ENCODE measurements at regions not wholly inside any gene's neighbourhood (a gene's known extent, or its start where the extent isn't known, plus 50 kb on each side); places are given as distances from the start of the nearest gene placed in this dataset.

DNA sequence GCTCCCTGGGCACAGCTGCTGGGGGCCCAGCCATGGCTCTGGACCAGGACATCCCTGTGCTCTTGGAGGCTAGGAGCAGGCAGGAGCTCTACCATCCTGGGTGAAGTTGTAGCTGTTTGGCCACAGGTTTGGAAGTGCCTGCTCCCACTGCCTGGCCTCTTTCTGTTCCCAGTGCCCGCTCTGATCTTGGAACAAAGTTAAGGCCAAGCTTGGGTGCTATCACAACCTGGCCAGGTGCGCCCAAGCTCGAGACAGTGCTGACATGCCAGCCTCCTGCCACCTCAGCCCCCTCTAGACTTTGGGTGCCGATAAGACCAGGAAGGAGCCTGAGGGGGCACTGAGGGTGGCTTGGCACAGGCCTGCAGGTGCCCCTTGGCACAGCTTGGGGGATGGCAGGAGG is 686.1 kb upstream of the AADAT start:
- DNase-seq (ENCODE audit: low spot score): peak; percentile 63
- intact Hi-C loops (cut with DNase I): no loop called here

DNA sequence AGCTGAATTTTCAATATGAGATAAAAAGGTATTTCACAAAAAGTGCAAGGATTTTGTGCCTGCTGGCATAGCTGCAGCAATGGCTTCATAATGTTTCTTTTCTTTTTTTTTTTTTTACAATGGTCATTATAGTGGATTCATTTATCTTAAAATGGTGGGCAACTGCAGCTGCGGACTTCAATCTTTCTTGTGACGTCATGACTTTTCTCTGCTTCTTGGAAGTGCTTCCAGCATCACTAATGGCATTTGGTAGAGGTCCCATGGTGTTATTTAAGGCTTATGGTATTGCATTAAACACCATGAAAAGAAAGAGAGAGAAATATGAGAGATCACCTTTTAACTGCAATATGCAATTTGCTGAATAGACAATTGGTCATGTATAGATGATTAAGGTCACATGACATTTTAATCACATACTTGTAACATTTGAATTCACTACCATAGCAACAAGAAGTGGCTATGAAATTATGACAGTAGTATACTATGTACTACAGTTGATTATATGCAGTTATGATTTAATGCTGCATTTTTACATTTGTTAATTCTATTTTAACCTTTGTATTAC is 684.0 kb upstream of the AADAT start:
- DNase-seq (ENCODE audit: low spot score): no peak
- intact Hi-C loops (cut with DNase I): no loop called here

DNA sequence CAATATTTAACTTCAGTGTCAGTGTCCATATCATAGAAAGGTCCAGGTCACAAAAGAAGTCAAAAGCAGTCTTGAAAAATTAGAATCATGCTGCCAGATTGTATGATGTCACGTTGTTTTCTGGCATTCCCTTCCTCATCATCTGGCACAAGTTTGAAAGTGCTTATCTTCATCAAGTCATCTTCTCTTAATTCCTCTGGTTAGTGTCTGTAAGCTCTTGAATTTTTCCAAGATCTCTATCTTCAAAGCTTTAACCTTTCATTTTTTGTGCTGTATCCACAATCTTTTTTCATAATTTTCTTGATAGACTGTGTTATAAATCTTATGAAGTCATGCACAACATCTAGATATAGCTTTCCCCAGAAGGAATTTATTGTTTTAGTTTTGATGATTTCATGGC is 682.7 kb upstream of the AADAT start:
- intact Hi-C loops (cut with DNase I): no loop called here
- DNase-seq (ENCODE audit: low spot score): no peak

DNA sequence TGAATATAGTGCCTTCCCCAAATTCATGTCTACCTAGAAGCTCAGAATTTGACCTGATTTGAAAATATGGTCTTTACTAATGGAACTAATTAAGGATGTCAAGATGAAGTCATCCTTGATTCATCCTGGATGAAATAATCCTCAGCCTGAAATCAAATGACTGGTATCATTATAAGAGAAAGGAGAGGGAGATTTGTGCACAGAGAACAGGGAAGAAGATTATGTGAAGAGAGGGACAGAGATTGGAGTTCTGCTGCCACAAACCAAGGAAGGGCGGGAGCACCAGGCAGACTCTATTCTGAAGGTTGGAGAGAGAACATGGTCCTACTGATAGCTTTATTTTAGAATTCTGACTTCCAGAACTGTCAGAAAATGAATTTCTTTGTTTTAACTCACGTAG is 680.9 kb upstream of the AADAT start:
- intact Hi-C loops (cut with DNase I): no loop called here

DNA sequence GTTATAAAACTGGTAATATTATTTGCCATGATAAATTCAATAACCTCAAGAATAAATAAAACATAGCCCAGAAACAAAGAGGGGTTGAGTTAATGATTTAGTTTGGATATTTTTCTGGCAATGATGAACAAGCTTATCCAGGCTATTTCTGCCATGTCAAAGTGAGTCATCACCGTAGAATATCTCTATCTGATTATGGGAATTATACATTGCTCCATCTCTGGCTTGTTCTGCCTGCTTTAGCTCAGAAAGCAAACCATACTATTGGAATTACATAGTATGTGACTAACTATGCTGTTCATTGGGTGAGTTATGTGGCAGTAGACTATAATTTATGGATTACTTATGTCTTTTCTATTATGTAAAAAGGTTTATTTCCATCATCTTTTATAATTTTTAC is 680.1 kb upstream of the AADAT start:
- DNase-seq (ENCODE audit: low spot score): no peak
- intact Hi-C loops (cut with DNase I): no loop called here

More for the DNA sequence above, 680.9 kb upstream of the AADAT start:
- DNase-seq (ENCODE audit: low spot score): no peak

DNA sequence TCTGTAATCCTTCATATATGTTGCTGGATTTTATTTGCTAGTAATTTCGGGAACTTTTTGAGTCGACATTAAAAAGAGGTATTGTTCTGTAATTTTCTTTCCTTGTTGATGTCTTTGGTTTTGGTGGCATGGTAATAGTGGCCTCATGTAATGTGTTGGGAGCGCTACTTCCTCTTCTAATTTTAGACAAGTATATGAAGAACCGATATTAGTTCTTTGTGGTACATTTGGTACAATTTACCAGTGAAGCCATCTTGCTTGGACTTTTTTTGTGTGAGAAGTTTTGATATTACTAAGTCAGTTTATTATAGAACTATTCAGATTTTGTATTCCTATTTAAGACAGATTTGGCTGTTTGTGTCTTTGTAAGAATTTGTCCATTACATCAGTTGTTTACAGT is 669.2 kb upstream of the AADAT start:
- no peak for DNase-seq (ENCODE audit: low spot score)
- intact Hi-C loops (cut with DNase I): no loop called here

DNA sequence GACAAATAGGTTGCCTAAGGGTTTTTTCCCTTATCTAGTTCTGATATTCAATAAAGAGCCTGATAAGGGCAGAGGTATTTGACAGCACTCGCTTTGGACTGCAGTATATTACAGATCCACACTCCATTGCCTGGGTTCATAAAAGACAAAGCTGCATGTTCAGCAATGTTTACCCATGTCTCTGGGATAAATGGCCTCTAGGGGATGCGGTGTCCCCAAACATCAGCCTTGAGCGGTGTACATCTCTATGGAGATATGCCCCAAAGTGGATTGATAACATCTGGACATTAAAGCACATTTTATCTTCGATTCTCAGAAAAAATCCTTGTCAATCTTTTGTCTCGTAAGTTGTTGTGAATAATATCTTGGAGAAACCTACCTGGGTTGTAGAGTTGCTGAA is 660.8 kb upstream of the AADAT start:
- intact Hi-C loops (cut with DNase I): no loop called here
- no peak for DNase-seq (ENCODE audit: low spot score)

DNA sequence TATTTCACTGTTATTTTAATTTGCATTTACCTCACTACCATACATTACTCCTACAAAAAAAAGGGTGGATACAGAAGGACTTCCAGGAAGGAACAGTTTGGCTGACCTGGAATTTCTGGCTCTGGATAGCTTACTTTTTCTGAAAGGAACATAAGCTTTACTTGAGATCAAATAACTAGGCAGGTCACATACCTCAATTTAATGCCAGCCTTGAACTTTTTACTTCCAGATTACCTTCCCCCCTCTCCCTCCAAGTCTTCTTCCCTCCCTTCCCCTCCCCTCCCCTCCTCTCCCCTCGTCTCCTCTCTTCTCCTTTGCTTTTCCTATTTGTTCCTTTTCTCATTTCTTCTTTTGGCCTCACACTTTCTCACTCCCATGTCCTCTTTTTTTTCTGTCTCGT is 659.2 kb upstream of the AADAT start:
- intact Hi-C loops (cut with DNase I): loop anchor here in 1 of 2 donors (10.0 kb wide), 1 partner anchor 544 kb away; no protein-coding TSS in a partner anchor
- no peak for DNase-seq (ENCODE audit: low spot score)

DNA sequence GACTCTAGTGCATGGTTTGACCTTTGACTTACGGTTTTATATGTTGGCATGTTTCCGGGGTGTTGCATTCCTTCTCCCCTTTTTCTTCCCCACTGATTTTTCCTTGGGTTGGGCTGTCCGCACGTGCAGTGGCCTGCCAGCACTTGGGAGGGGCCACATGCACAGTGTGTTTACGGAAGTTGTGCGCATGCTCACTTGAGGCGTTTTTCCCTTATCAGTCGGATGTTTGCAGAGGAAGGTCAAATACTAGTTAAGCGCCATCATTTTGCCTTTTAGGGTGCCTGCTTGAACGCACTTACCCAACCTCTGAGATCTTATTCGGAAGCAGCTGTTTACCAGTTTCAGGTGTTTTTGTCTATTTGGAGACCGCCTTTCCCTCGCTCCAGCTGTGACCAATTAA is 653.9 kb upstream of the AADAT start:
- intact Hi-C loops (cut with DNase I): loop anchor here in 1 of 2 donors (10.0 kb wide), 1 partner anchor 539 kb away; no protein-coding TSS in a partner anchor
- peak; percentile 44 for DNase-seq (ENCODE audit: low spot score)

DNA sequence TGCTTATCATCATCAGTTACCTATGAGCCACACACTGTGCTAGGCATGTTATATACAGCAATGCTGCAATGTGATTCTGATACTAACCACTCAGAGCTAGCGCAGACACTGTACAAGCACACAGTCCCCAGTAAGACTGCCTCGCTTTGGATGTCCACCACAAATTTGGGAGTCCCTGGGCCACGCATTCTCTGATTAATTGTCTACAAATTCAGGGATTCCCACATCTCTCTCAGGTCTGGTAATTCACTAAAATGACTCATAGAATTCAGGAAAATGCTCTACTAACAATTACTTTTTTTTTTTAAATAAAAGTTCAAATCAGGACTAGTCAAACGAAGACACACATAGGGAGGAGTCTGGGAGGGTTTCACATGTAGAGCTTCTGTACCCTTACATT is 652.1 kb upstream of the AADAT start:
- peak; percentile 23 for DNase-seq (ENCODE audit: low spot score)
- intact Hi-C loops (cut with DNase I): loop anchor here in 1 of 2 donors (10.0 kb wide), 1 partner anchor 537 kb away; no protein-coding TSS in a partner anchor

DNA sequence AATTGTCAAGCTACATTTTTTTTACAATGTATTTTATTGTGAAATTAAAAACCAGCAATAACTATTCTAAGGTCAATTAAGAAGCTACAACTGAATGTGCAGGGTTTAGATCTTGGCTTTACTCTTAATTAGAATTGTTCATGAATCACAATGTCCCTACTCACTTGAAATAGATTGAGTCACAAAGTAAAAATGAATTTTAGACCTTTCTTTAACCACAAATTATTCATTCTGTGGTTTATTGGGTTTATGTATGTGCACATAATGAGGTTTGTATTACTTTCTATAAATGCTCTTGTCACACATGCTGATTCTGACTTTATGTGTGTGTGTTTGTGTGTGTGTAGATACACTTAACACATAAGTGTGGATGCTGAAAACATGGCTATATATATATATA is 647.0 kb upstream of the AADAT start:
- no peak for DNase-seq (ENCODE audit: low spot score)
- intact Hi-C loops (cut with DNase I): no loop called here

DNA sequence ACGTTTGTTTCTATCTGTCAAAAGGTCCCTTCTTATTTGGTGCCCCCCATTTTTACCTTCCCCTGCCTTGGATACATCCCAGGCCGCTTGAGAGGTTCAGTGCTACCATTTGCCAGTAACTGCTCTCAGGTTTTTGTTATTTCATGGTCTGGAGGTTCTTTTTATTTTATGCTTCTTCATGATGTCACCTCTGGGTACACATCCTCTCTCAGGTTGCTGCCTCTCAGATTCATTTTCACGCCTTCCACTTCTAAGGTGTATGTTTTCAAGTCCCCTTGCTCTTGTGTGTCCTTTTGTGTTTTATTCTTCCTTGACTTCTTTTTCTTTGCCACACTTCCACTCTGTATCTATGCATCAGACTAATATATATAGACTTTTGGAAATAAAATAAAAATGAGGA is 640.1 kb upstream of the AADAT start:
- intact Hi-C loops (cut with DNase I): no loop called here
- no peak for DNase-seq (ENCODE audit: low spot score)

DNA sequence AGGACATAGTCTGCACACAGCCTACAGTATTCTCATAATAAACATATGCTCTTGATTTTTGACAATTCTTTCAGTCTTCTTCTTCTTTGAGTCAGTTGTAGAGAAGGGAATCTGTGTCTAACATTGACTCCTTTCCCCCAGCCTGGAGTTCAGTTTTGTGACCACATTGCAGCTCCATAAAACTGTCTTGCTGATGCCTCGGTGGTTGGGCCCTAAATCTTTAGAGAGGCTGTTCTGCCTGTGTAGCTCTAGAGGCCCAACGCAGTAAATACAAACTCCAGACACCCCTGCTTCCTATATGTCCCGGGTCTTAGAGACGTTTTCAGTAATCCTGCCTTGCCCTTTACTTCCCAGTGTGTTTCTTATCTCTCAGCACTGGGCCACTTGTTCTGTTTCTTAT is 639.5 kb upstream of the AADAT start:
- no peak for DNase-seq (ENCODE audit: low spot score)

DNA sequence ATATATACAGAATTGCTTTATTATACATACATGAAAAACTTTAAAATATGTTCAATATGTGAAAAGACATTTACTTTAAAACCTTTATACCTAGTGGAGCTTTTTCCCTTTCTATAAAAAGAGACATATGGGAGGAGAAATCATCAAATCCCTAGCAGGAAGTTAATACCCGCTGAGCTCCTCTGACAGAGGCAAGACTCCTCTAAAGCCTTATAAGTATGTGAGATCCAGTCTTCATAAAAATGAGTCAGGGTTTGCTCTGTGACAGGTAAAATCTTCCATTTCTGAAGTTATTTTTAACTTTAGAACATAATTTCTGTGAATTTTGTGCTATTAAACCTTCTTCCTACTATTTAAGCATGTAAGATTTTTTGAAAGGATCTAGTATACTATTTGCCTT is 634.4 kb upstream of the AADAT start:
- intact Hi-C loops (cut with DNase I): no loop called here
- DNase-seq (ENCODE audit: low spot score): no peak

More for the DNA sequence above, 639.5 kb upstream of the AADAT start:
- intact Hi-C loops (cut with DNase I): no loop called here

DNA sequence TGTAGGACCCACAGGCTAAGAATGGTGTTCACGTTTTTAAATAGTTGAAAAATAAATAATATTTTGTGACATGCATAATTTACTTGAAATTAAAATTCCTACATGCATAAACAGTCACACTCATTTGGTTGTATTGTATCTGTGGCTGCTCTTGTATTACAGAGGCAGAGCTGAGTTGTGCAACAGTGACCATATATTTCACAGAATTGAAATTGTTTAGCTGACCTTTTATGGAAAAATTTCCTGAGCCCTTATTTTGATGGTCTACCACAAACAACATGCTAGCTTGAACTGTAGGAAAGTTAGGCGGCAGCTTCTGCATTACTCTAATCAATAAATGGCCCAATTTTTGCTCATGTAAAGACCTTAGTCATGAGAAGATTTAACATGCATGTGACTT is 633.4 kb upstream of the AADAT start:
- no peak for DNase-seq (ENCODE audit: low spot score)
- intact Hi-C loops (cut with DNase I): no loop called here

DNA sequence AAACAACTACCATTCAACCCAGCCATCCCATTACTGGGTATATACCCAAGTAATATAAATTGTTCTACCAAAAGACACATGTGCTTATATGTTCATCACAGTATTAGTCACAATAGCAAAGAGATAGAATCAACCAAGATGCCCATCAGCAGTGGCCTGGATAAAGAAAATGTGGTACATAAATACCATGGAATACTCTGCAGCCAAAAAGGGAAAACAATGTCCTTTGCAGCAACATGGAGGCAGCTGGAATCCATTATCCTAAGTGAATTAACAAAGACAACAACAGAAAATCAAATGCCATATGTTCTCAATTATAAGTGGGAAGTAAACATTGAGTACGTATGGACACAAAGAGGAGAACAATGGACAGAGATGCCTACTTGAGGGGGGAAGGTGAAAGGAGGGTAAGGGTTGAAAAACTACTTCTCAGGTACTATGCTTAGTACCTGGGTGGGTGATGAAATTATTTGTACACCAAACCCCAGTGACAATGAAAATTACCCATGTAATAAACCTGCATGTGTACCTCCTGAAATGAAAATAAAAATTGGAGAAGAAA is 632.1 kb upstream of the AADAT start:
- no peak for DNase-seq (ENCODE audit: low spot score)
- intact Hi-C loops (cut with DNase I): no loop called here

DNA sequence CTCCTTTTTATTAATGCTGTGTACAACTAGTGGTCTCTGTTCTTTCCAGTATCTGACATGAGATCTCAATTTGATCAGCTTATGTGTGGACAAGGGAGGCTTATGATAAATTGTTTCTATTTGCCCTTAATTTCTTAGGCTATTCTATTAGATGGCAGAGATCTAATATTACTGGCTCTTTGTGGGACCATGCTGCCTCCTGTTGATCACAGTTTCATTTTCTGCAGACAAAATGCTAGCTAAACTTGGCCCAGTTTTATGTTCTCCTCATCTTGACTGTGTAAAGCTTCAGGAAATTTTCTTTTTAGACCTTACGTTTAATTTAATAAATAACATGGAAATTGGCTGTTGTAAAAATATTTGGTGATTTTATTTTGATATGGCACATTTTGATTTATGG is 627.1 kb upstream of the AADAT start:
- DNase-seq (ENCODE audit: low spot score): no peak
- intact Hi-C loops (cut with DNase I): no loop called here

DNA sequence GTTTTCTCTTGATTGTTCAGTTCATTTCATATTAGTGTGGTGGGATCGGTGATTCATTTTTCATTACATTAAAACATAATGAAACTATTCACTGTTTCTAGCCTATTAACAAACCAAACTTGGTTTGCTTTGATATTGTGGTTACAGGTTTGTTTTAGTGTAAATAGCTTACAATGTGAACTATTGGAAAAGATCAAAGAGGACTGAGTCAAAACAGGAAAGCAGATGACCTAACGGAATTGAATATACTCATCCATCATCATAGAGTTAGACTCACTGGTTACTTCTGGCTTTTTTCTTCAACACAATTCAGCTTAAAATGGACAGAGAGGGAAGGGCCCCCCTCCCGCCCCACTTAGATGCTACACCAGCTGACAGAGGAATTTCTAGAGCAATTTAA is 616.2 kb upstream of the AADAT start:
- intact Hi-C loops (cut with DNase I): no loop called here
- DNase-seq (ENCODE audit: low spot score): no peak

DNA sequence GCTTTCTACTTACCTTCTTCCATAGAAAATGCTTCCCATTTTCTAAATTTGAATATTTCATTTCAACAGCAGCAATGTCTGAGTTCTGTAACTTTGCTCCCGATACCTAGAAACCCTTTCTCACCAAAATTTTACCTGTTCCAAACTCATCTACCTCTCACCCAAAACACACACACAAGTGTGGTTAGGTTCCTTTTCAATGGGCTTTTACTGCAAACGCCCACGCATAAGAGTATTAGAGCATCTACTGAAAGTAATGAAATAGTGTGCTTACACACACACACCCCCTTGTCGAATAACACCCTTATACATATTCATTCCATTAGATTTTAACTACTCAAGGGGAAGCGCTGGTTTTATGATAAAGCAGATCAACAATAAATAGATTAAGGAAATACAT is 610.3 kb upstream of the AADAT start:
- no peak for DNase-seq (ENCODE audit: low spot score)
- intact Hi-C loops (cut with DNase I): no loop called here

DNA sequence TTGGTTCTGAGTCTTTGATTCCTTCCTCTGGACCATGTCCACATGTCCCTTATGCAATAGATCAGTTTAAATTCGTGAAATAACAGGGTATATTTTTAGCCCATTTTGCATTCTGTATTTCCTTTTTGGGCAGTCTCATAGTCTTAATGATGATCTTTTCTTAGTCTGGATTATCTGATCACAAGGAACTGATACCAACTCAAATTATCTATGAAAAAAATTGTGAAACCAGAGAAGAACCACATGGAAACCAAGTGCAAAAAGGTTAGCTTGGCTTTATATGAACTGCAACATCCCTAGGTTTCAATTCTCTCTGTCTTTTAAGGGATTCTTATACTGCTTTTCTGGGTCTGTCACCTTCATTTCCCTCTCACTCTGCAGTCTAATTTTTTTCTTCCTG is 608.6 kb upstream of the AADAT start:
- intact Hi-C loops (cut with DNase I): no loop called here
- DNase-seq (ENCODE audit: low spot score): no peak

DNA sequence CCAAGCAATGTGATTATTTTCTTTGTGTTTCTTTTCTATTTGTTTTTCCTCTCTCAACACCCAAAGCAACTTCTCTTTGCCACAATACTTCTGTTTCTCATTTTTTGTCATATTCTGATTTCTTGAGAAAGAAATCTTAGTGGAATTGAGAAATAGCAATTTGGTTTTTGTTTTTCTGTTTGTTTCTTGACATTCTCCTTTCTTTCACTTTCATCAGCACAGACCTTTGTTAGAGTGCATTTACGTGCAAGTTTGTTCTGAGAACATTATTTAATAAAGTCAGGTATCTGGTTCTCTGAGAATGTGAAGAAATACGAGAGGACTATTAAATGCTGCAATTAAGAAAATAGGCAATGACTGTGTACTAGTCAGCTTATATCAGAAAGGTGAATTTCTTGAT is 608.1 kb upstream of the AADAT start:
- intact Hi-C loops (cut with DNase I): no loop called here
- DNase-seq (ENCODE audit: low spot score): no peak

DNA sequence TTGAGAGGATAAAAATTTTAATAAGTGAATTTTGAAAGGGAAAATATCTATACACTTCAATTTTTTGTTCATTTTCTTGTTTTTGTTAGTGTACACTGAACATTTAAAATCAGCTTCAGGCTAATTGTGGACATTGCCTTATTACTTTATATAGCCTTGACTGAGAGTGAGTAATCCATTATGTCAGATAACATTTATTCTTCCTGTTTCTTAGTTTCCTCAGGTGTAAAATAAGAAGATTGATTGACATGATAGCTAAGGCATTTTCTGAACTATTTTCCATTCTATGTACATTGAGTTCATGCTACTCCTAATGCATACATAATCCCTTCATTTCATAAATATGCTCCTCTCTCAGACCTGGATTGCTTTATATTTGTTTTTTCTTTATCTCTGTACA is 607.3 kb upstream of the AADAT start:
- no peak for DNase-seq (ENCODE audit: low spot score)
- intact Hi-C loops (cut with DNase I): no loop called here

Measured in posterior vena cava (tissue), 2 donors.